HG03342 (cell line): ENCODE measurements at regions not wholly inside any gene's neighbourhood (a gene's known extent, or its start where the extent isn't known, plus 50 kb on each side); places are given as distances from the start of the nearest gene placed in this dataset.
"Not testable (repeated sequence)": the region's sequence is repeated elsewhere in the genome, so short reads cannot be mapped to it uniquely, and the experiment has no call there.

Experiments used
- ATAC-seq: cut with Tn5 transposase; IDR thresholded peaks from one replicate; pipeline ENCODE4 v1.9.1; 2021; ENCODE audit warnings: mild to moderate bottlenecking, moderate library complexity; ENCODE audit not compliant: unreplicated experiment

DNA sequence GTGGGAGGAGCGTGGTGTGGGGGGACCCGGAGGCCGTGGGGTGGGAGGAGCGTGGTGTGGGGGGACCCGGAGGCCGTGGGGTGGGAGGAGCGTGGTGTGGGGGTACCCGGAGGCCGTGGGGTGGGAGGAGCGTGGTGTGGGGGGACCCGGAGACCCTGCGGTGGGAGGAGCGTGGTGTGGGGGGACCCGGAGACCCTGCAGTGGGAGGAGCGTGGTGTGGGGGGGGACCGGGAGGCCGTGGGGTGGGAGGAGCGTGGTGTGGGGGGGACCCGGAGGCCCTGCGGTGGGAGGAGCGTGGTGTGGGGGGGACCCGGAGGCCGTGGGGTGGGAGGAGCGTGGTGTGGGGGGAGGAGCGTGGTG is 203.5 kb downstream of the DLL1 start:
- ATAC-seq, result not testable (repeated sequence)

DNA sequence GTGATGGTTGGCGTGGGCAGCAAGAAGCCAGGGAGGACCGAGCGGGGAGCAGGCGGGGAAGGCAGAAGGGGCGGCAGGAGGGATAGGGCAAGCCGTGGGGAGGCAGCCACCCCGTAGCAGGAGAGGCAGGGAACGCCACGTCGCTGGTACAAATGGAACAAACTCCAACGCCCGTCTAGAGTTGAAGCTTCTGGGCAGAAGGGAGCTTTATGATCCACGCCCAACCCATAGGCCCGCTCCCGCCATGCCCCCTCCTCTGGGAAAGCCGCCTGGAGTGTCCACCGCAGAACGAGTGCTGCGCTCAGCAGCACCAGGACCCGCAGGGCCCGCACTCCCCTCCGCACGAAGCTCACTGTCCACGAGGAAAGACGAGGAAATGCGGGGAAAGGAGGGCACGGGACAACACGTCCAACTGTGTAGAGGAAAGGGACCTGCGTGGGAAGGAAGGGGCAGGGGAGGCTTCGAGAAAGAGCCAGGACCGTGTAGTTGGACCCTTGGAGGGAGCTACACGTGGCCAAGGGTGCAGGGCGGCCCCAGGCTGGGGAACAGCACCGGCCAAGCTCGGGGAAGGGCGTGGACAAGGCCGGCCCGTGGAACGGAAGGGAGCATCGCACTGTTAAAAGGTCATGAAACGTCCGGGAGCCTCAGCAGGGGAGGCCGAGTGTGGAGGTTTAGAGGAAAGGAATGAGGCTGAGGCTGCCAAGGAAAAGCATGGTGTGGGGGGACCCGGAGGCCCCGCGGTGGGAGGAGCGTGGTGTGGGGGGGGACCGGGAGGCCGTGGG is 204.0 kb downstream of the DLL1 start:
- no peak for ATAC-seq

- no peak for ATAC-seq
These were observed 205.1 kb downstream of the DLL1 start for GRCh38 chr6:170085475-170086401.

- no peak for ATAC-seq
These were observed 206.6 kb downstream of the DLL1 start for GRCh38 chr6:170084166-170084730.

GRCh38 chr6:170083236-170084051 is 207.4 kb downstream of the DLL1 start:
- ATAC-seq, result no peak

DNA sequence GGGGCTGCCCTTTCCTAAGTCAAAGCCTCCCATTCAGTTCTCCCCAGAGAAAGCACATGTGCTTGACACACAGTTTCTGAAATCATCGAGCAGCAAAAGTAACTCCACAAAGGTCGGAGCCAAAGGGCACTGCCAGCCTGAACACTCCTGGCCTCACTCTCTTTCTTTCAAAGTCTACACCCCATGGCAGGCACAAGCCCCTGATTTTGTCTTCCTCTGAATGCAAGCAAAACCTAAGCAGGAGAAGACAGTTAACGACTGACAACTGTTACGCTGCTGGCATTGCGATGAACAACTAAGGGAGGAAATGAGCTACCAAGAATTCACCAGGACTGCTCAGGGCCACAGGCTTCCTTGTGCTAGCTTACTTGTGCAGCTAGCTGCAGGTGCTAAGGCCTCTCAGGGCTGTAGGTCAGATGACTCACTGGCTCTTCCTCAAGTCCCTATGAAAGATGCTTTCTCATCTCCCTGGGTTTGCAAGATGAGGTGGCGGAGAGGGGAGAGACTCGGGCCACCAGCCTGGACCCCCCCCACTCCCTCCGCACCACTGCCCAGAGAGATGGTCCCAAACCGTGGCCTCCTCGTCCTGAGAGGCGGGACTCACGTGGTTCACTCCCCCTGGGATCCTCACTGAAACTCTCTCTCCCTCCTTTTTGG is 208.2 kb downstream of the DLL1 start:
- ATAC-seq, result no peak

DNA sequence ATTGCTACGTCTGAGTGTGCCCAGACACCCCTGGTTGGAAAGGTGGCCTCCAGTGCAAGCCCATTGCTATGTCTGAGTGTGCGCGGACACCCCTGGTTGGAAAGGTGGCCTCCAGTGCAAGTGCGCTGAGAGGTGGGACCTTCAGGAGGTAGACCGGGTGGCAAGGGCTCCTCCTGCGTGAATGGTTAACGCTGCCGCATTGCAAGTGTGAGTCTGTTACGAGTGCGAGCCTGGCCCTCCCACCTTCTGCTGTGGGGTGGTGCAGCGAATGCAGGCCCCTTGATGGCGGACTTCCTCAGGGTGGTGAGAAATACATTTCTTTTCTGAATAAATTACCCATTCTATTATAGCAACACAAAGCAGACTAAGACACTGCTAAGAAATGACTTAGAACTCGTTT is 208.8 kb downstream of the DLL1 start:
- no peak for ATAC-seq

GRCh38 chr6:170081556-170081955 is 209.3 kb downstream of the DLL1 start:
- no peak for ATAC-seq

- ATAC-seq, result no peak
These were observed 210.0 kb downstream of the DLL1 start for GRCh38 chr6:170080828-170081371.

GRCh38 chr6:170080169-170080827 is 210.6 kb downstream of the DLL1 start:
- ATAC-seq, result no peak

DNA sequence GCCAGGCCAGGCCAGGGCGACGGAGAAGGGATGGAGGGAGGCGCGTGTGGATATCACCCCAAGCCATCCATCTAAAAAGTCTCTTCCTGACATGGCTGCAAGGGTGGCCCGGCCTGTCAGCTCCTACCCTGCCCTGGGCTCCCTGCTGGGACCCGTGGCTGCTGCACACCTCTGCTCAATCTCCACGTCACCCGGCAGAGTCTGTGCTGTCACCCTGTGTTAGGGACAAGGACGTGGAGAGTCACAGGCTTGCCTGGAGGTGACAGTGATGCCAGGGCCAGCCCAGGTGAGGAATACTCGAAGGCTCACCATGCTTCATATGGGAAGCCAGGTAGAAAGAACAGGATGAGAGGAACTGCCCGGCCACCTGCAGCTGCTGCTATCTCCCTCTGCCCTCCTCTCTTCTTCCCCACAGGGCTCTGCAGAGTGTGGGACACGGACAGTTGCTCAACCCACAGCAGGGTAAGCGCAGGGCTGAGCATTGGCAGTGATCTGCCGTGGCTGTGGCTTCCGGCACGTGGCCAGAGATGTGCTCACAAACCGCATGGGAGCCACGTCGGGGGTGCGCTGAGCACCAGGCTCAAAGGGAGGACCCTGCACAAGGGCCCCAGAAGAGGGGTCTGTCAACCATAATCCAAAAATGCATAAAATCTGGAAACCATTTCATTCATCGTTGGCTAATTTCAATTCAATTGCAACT is 214.3 kb downstream of the DLL1 start:
- no peak for ATAC-seq

GRCh38 chr6:170075659-170076223 is 215.1 kb downstream of the DLL1 start:
- no peak for ATAC-seq

GRCh38 chr6:170074907-170075306 is 216.0 kb downstream of the DLL1 start:
- ATAC-seq, result no peak

- no peak for ATAC-seq
These were observed 216.4 kb downstream of the DLL1 start for GRCh38 chr6:170074435-170074834.

- no peak for ATAC-seq
These were observed 217.0 kb downstream of the DLL1 start for GRCh38 chr6:170073846-170074245.

DNA sequence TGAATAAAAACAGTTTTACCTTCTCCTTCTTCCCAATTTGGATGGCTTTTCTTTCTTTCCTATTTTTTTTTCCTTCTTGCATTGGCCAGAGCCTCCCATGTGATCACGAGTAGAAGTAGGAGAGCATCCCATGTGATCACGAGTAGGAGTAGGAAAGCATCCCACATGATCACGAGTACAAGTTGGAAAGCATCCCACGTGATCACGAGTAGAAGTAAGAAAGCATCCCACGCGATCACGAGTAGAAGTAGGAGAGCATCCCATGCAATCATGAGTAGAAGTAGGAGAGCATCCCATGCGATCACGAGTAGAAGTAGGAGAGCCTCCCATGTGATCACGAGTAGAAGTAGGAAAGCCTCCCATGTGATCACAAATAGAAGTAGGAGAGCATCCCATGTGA is 218.6 kb downstream of the DLL1 start:
- ATAC-seq, result no peak

DNA sequence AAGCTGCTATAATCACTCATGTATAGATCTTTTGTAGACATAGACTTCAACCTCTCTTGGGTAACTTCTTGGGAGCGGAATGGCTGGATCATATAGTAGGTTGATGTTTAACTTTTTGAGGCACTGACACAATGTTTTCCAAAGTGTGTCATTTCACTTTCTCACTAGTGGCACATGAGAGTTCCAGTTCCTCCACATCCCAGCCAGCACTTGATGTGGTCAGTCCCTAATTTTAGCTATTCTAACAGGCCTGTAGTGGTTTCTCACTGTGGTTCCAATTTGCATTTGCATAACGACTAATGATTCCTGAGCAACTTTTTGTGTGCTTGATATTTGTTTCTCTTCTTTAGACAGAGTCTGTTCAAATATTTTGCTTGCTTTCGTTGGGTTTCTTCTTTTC is 221.3 kb downstream of the DLL1 start:
- no peak for ATAC-seq

- ATAC-seq, result no peak
These were observed 222.4 kb downstream of the DLL1 start for GRCh38 chr6:170068496-170068895.

DNA sequence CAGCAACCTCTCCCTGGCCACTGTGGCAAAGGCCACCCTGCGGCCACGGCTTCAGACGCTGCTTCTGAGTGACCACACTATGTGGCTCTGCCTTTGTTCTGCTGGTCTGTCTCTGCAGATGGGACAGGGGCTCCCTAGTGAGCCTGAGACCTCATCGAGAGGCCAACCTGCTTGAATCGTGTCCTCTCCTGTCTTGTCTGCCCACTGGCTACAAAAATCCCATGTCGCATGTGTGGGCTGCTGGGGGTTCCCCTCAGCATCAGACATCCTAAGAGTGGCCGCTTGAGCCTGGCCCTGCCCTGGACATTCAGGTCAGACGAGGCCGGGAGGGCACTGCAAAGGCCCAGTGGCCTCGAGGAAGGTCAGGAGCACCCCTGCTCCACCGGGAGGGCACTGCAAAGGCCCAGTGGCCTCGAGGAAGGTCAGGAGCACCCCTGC is 222.9 kb downstream of the DLL1 start:
- ATAC-seq, result no peak
